HG03097 (cell line): ENCODE measurements at regions not wholly inside any gene's neighbourhood (a gene's known extent, or its start where the extent isn't known, plus 50 kb on each side); places are given as distances from the start of the nearest gene placed in this dataset.
"Not testable (repeated sequence)": the region's sequence is repeated elsewhere in the genome, so short reads cannot be mapped to it uniquely, and the experiment has no call there.

Source experiments
- ATAC-seq: cut with Tn5 transposase; IDR thresholded peaks from one replicate; pipeline ENCODE4 v1.9.1; 2021; ENCODE audit not compliant: unreplicated experiment, low FRiP score

DNA sequence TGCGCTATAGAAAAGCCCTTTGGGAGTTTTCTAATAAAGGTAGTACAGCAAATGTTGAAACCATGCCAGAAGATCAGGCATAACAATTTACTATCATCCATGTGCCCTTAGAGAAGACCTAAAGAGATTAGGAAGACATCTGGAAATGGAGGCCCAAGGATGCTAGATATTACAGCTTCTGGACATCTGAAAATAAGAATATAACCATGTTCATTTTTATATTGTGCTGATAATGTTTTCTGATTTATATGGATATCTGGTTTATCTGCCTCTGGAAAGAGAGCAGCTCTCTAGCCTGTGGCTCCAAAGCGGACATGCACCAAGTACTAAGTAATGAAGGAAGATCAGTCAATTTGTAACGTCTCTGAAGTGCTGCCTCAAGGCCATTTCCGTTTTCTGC, 478.0 kb upstream of the DDX18 start:
- no peak for ATAC-seq

DNA sequence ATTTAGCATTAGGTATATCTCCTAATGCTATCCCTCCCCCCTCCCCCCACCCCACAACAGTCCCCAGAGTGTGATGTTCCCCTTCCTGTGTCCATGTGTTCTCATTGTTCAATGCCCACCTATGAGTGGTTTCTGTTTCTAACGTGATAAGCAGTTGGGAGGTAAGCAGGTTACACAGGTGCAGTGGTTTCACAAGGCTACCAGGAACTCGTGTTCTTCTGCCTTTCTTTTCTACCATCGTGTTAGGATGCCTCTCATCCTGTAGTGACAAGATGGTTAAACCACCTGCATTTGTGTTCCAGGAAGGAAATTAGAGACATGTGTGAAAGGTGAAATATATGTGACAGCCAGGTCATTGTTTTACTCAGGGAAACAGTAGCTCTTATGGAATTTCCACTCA, 476.5 kb upstream of the DDX18 start:
- ATAC-seq = not testable (repeated sequence)

DNA sequence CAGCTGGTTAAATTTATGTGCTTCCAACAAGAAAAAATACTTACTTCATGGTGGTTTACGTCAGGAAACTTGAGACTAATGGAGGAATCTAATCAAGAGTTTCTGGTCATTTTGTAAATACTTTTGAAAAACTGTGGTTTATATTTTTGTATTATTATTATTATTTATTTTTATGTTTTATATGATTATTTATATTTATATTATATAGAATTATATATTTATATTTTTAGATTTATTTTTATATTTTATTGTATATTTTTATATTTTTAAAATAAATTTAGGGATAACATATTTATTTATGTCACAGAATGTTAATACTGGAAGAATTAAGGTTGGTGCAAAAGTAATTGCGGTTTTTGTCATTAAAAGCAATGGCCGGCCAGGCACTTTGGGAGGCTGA, 474.5 kb upstream of the DDX18 start:
- no peak for ATAC-seq

DNA sequence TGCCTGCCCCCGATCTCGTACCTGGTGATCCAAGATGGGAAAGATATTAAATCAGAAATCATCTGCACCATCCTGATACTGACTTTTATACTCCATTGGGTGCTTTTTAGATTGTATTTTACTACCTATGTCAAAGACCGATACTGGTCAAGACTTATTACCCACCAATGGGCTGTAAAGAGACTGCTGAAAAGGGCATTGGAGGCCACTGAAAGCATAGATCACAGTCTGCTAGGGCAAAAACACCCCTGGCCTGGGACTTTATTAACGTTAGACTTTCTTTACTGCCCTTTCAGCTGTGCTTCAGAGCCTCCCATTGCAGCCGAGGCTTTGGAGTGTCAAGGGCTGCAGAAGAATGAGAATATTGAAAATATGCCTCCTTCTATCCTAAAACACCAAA, 472.8 kb upstream of the DDX18 start:
- ATAC-seq = no peak

DNA sequence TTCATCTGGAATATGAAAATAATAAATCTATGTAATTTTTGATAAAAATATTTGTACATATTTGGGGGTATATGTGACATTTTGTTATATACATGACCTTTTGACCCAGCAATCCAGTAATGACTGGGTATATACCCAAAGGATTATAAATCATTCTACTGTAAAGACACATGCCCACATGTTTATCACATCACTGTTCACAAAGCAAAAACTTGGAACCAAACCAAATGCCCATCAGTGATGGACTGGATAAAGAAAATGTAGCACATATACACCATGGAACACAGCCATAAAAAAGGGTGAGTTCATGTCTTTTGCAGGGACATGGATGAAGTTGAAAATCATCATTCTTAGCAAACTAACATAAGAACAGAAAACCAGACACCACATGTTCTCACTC, 472.1 kb upstream of the DDX18 start:
- no peak for ATAC-seq

DNA sequence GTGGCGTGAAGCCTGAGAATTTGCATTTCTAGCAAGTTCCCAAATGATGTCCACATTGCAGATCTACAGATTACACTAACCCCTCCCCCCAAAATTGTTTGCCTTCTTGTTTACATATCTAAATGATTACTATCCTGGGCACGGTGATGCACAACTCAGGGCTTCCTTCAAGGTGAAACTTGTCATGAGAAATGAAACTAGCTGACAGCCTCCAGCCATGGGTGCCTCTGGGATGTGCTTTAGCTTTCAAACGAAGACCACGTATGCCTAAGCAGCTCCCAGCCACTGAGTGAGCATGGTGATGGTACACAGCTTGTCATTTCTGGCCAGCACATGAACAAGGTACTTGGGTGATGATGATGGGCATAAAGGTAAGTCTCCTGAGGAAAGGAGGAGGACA, 464.8 kb upstream of the DDX18 start:
- ATAC-seq = no peak

DNA sequence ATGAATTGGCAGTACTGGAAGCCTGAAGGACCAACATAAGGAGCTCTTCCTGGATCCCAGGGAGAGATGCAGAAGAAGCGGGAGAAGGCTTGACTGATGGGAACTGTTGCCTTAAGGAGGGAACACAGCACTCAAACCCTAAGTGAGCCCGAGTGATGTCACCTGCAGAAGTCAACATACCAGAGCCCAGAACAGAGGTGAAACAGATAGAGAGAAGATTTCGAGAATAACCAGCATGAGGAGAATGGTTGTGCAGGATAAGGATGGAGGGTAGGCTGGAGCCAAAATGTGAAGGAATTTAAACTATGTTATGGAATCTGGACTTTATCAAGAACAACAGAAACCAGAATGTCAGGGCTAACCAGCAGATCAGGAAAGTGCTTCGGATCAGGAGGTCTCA, 463.1 kb upstream of the DDX18 start:
- no peak for ATAC-seq

DNA sequence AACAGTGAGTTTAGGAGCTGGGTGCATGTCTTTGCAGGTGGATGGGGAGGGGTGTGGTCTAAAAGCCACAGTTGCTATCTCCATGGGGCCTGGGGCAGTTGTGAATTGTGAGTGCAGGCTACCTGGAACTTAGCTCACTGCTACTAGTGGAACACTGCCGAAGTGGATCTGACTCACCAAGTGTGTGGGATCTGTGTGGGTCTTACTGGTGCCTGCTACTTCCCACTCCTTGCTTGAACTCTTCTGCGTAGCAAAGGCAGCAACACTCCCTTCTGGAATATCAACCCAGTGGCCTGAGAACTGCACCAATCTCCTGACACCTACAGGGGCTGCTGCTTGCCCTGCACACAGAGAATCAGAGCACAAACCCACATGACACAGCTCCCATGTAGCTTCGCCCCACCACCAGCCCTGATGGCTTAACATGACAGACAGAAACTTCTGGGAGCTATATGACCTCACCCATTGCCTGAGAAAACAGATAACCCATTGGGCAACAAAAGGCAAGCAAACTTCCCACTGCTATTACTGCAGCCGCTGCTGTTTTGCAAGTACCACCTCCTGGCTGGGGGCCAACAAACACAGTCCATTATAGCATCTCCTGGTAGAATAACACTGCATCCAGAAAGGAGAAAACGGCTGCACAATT, 455.1 kb upstream of the DDX18 start:
- no peak for ATAC-seq

DNA sequence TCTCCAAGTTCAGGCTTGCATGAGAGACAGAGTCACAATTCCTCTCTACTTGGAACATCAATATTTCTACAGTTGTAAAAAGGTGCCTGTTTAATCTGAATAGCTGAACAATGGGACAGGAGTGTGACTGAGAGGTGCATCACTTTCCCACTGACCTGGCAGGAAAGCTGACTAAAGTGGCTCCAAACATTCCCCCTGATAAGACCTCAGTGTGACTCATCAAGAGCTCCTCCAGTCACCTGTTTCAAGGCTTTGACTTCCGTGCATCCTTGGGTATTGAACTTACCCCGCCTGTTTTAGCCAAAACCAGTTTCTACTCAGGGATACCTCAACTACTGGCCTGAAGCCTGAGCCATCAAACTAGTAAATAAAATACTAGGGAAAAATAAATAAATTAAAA, 453.9 kb upstream of the DDX18 start:
- no peak for ATAC-seq

DNA sequence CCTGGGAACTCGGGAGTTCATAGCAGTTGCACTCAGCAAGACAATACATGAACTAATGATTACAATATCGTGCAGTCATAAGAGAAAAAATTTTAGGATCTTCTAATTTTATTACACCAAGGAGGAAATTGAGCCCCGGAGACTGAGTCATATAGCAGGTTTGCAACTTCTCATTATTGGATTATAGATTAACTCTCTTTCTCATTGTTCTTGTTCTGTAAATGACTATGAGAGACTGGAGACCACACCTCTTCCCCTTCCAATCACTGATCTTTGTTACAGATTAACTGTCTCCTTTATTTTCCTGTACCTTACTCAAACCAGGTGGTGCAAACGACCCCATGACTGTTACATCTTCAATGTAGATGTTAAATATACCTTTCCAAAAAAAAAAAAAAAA, 435.8 kb upstream of the DDX18 start:
- ATAC-seq = no peak

DNA sequence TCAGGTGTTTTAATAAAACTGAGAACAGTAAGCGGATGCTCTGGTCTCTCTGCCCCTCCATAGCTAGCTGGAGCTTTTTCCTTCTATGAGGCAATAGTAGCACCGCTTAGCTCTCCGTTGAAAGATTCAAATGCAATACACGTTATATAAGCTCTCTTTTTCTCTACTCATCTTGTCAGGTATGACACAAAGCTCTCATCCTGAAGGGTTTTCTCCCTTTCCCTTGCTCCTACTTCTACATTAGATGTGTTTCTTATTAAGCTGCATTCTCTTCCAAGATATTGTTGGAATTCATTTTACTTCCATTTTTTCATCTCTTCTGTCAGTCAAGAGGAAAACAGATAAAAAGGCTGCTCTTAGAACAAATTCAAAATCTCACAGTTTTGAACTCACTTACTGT, 434.6 kb upstream of the DDX18 start:
- ATAC-seq = no peak

DNA sequence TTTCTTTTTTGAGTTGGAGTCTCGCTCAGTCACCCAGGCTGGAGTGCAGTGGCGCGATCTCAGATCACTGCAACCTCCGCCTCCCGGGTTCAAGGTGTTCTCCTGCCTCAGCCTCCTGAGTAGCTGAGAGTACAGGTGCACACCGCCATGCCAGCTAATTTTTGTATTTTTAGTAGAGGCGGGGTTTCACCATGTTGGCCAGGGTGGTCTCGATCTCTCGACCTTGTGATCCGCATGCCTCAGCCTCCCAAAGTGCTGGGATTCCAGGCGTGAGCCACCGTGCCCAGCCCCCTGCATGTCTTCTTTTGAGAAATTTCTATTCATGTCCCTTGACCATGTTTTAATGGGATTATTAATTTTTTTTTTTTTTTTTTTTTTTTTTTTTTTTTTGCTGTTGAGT, 430.5 kb upstream of the DDX18 start:
- ATAC-seq = not testable (repeated sequence)

DNA sequence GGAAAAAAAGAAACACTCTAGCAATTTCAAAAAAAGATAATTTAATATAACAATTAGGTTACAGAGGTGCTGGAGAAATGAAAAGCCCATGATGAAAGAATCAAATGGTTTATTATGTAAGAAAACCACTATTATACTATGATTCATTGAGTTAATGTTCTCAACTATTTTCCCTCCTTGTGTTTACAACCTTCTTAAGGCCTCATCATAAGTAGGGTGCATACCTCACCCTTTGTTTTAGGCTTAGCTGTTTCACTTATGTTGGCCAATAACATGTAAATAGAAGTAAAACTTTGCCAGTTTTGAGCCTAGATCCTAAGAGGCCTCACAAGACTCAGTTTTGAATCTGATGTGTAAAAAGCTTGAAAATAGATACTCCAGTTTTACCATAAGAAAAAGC, 418.3 kb upstream of the DDX18 start:
- no peak for ATAC-seq

DNA sequence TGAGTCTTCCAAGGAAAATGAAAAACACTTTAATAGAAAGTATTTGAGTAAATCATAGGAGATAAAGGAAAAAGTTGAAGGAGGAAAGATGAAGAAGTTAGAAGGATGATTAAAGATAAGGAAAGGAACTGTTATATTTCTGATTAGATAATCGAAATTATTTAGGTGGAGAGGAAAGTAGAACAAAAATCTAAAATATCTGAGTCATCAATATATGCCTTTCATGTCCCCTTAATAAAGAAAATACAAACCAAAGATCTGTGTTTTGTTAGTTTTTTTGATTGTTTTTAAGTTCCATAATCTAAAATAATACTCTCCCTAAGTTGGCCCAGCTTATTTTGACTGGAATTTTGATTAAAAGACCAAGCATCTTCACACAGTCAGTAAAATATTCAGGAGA, 412.9 kb upstream of the DDX18 start:
- ATAC-seq = no peak

DNA sequence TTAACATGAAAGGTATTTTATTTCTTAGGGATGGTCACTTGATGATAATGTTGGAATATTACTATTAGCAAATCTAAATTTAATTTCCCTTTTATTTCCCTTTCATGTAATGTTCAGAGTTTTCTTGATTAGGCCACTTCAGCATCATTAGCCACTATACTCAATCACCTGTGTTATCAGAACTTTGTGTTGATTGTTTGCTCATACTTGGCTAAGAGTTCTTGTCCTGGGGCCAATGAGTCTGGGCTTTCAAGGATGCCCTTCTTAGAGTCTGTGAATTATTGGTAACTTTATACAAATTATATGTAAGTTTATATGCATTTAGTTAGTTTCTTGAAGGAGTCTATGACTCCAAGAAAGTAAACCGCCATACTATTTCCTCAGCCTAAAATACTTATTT, 408.0 kb upstream of the DDX18 start:
- ATAC-seq = no peak

DNA sequence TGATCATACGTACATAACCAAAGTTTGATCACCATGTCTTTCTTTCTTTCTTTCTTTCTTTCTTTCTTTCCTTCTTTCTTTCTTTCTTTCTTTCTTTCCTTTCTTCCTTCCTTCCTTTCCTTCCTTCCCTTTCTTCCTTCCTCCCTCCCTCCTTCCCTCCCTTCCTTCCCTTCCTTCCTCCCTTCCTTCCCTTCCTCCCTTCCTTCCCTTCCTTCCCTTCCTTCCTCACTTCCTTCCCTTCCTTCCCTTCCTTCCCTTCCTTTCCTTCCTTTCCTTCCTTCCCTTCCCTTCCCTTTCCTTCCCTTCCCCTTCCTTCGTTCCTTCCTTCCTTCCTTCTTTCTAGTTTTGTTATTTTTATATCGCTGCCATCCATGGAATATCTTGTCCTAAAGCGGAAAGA, 406.7 kb upstream of the DDX18 start:
- ATAC-seq = no peak

DNA sequence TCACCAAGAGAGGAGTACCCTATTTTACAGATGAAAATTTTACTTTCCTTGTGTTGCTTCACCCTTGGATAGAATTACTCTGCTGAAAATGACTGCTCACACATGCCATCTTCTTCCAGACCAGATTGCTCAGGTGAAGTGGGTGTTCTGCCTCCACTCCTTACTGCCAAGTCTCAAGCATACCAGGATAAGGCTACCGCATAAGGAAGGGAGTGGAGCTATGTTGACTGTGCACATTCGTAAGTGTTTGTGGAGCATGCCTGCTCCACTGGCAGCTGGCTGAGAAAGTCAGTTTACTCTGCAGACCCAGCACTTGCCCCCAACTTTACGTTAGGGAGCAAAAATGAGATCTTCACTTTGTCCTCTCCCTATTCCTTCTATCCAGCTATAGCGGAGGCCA, 405.0 kb upstream of the DDX18 start:
- ATAC-seq = no peak

DNA sequence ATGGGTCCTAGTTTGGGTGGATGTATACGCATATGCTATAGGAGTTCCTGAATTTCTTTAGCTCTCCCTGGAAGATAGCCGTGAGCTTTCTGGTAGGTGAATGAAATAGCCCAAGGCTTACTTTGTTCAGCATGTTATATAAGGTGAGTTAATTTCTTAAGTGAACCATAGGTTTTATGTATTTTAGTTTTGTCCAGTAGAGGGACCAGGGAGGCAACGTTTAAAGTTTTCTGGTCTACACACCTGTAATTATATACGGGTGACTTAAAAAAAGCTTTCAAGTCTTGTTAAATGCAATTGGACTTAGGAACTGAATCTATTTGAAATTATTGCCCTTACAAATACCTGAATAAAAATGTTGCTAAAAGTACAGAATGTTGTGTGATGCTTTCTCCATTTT, 402.5 kb upstream of the DDX18 start:
- no peak for ATAC-seq

DNA sequence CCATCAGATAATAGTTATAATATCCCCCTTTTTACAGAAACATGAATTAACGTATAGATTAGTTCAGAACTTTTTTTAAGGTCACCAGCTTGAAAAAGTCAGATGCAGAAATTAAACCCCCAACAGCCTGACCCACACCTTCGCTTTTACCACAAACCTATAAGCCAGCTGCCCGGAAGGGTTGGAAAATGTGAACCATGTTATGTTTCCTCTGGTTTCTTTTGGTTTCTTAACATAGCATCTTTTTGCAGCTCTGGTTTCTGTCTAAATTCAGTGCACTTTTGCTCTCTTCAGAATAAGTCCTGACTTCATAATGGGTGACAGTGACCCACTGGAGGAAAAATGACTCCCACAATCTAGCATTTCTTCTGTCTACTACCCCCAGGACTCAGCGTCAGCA, 381.7 kb upstream of the DDX18 start:
- ATAC-seq = no peak

DNA sequence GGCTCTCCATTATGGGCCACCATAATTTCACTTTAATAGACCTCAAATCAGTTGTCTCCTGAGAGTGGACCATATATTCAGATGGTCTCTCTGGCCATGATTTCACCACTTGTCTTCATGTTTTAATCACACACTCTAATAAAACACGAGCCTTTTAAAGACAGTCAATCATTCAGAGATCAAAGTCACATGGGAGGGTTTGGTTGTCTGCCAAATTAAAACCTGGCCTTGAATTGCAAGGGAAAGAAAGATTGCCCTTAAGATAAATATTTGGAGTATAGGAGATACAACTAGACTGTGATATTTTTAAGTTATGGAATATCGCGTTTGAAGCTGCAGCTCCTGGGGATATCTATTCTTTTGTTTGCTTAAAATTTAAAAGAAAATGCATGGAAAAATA, 377.8 kb upstream of the DDX18 start:
- no peak for ATAC-seq

DNA sequence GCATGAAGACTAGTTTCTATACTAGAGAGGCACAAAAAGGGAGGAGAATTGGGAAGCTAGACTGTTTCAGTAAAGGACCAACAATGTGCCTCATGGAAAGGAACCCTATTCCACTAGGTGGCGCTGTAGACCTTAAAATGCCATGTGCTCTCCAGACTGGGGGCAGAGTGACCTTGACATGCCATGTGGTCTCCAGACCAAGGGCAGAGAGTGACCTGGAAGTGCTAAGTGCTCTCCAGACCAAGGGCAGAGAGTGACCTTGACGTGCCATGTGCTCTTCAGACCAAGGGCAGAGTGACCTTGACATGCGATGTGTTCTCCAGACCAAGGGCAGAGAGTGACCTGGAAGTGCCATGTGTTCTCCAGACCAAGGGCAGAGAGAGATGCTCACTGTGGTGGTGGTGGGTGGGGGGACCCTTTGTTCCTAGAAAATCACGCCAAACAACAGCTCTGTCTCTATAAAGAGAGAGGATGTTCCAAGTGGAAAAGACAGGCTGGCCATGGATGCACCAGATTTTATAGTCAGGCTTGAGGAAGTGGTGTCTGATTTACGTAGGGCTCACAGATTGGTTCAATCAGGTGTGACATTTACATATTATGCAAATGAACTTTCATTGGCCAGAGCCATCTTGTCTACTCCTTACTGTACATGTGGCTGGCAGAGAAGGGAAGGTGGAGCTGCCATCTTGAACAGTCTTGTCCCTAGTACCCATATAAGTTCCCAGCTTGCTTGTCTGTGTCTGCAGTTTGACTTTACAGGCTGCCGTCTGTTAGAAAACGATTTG, 344.0 kb upstream of the DDX18 start:
- ATAC-seq = no peak

DNA sequence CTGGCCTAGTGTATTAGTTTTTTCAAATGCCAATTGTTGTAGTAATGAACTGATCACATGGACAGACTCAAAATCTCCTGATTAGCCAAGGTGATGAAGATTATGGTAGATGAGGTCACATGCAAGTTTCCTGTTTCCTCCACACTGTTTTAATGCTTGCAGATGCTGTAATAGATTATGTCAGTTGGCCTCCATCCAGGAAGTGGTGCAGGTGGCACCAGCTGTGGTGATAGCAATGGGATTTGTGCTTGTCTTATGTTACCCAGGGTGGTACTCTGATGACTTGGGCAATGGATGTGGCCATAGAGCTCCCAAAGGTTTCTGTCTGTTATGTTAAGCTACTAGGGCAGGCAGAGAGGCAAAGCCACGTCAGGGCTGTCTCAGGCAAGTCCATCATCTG, 332.9 kb upstream of the DDX18 start:
- no peak for ATAC-seq

DNA sequence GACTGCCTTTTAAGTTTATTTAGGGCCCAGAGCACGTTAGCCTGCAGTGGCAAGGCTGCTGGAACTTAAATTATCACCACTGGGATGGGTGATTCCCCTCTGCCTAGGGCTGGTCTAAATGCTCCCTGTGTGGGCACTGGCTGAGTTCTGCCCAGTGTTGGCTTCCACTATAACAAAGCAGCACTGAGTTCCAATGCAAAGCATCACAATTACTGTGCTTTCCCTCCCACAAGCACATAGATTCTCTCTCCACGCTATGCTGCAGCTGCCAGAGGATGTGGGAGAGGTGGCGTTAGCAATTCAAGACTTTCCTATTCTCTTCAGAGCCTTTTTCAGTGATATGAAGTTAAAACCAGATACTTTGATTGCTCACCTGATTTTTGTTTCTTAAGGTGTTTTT, 328.9 kb upstream of the DDX18 start:
- ATAC-seq = no peak
